ENCODE measurements at regions not wholly inside any gene's neighbourhood (a gene's known extent, or its start where the extent isn't known, plus 50 kb on each side); places are given as distances from the start of the nearest gene placed in this dataset.

GRCh38 chr22:27476318-27476717 is 325.2 kb downstream of the MN1 start:
- DNase-seq (ENCODE audit: low spot score) = no peak

GRCh38 chr22:27476729-27477128 is 324.8 kb downstream of the MN1 start:
- peak; percentile 74 for DNase-seq (ENCODE audit: low spot score)

GRCh38 chr22:27477171-27477570 is 324.4 kb downstream of the MN1 start:
- DNase-seq (ENCODE audit: low spot score) = no peak

- DNase-seq (ENCODE audit: low spot score) = no peak
Observed at GRCh38 chr22:27480487-27480886, 321.1 kb downstream of the MN1 start.

GRCh38 chr22:27482402-27482801 is 319.2 kb downstream of the MN1 start:
- DNase-seq (ENCODE audit: low spot score) = no peak

- no peak for DNase-seq (ENCODE audit: low spot score)
Observed at GRCh38 chr22:27483095-27483785, 318.3 kb downstream of the MN1 start.

- no peak for DNase-seq (ENCODE audit: low spot score)
Observed at GRCh38 chr22:27485842-27486241, 315.7 kb downstream of the MN1 start.

GRCh38 chr22:27487600-27488452 is 313.7 kb downstream of the MN1 start:
- DNase-seq (ENCODE audit: low spot score) = peak; percentile 70

GRCh38 chr22:27488456-27489177 is 312.9 kb downstream of the MN1 start:
- DNase-seq (ENCODE audit: low spot score) = peak; percentile 66

GRCh38 chr22:27489178-27489675 is 312.3 kb downstream of the MN1 start:
- peak; percentile 79 for DNase-seq (ENCODE audit: low spot score)

- DNase-seq (ENCODE audit: low spot score) = no peak
Observed at GRCh38 chr22:27490080-27490479, 311.5 kb downstream of the MN1 start.

- DNase-seq (ENCODE audit: low spot score) = no peak
Observed at GRCh38 chr22:27491888-27492287, 309.7 kb downstream of the MN1 start.

- no peak for DNase-seq (ENCODE audit: low spot score)
Observed at GRCh38 chr22:27492566-27493201, 308.9 kb downstream of the MN1 start.

- DNase-seq (ENCODE audit: low spot score) = no peak
Observed at GRCh38 chr22:27493796-27494195, 307.8 kb downstream of the MN1 start.

GRCh38 chr22:27494785-27495184 is 306.8 kb downstream of the MN1 start:
- no peak for DNase-seq (ENCODE audit: low spot score)

GRCh38 chr22:27495325-27495724 is 306.2 kb downstream of the MN1 start:
- no peak for DNase-seq (ENCODE audit: low spot score)

- DNase-seq (ENCODE audit: low spot score) = no peak
Observed at GRCh38 chr22:27499121-27499520, 302.4 kb downstream of the MN1 start.

- DNase-seq (ENCODE audit: low spot score) = no peak
Observed at GRCh38 chr22:27501191-27501936, 300.2 kb downstream of the MN1 start.

- DNase-seq (ENCODE audit: low spot score) = no peak
Observed at GRCh38 chr22:27502327-27502726, 299.2 kb downstream of the MN1 start.

- no peak for DNase-seq (ENCODE audit: low spot score)
Observed at GRCh38 chr22:27504360-27505253, 296.9 kb downstream of the MN1 start.

Data from hepatic stellate cell (primary cell).